ENCODE measurements at regions not wholly inside any gene's neighbourhood (a gene's known extent, or its start where the extent isn't known, plus 50 kb on each side); places are given as distances from the start of the nearest gene placed in this dataset.

- Histone ChIP-seq H3K27ac (no peak overlapping the region), H3K4me1 (peaks cover 1% of the 10 kb centered on the region), H3K36me3 (no peaks in the 10 kb centered on the region), H3K9me3 (no peaks in the 10 kb centered on the region), H3K27me3 (no peaks in the 10 kb centered on the region), H3K4me3 (no peak overlapping the region)
- no peak for TF ChIP-seq POLR2A (IDR thresholded peaks at IDR 0.05)
- no peak for DNase-seq (ENCODE audit: extremely low spot score in 2 of 2)
- intact Hi-C loops (cut with DNase I): no loop called here
Observed at GRCh38 chr2:12549641-12550040, 167.1 kb upstream of the TRIB2 start.

DNA sequence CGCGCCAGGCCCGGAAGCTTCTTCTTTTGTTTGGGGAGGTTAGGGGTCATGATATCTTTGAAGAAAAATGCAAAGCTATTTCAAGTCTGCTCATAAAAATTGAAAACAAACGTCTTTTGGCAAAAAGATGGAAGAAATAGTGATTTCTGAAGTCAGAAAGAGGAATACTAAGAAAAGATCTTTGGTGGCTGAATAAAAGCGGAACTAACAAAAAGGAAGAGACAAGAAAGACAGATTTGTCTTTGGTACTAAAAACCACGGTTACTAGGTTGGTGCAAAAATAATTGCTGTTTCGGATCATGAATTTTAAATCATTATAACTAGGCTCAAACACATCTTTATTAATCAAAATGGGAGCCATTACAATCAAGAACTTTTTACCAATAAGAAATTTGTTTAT, 164.6 kb upstream of the TRIB2 start:
- DNase-seq (ENCODE audit: extremely low spot score in 2 of 2): no peak
- Histone ChIP-seq H3K36me3 (no peaks in the 10 kb centered on the region), H3K4me3 (no peak overlapping the region), H3K4me1 (peaks cover 20% of the 10 kb centered on the region), H3K27me3 (no peaks in the 10 kb centered on the region), H3K27ac (no peak overlapping the region), H3K9me3 (no peaks in the 10 kb centered on the region)
- TF ChIP-seq, protein P1, sequence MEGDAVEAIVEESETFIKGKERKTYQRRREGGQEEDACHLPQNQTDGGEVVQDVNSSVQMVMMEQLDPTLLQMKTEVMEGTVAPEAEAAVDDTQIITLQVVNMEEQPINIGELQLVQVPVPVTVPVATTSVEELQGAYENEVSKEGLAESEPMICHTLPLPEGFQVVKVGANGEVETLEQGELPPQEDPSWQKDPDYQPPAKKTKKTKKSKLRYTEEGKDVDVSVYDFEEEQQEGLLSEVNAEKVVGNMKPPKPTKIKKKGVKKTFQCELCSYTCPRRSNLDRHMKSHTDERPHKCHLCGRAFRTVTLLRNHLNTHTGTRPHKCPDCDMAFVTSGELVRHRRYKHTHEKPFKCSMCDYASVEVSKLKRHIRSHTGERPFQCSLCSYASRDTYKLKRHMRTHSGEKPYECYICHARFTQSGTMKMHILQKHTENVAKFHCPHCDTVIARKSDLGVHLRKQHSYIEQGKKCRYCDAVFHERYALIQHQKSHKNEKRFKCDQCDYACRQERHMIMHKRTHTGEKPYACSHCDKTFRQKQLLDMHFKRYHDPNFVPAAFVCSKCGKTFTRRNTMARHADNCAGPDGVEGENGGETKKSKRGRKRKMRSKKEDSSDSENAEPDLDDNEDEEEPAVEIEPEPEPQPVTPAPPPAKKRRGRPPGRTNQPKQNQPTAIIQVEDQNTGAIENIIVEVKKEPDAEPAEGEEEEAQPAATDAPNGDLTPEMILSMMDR (IDR thresholded peaks at IDR 0.05): no peak
- TF ChIP-seq POLR2A (IDR thresholded peaks at IDR 0.05) (no peak), POLR2AphosphoS5 (IDR thresholded peaks at IDR 0.05; ENCODE audit: insufficient read depth in 1 of 2, low read depth in 1 of 2) (no peak)
- intact Hi-C loops (cut with DNase I): no loop called here

DNA sequence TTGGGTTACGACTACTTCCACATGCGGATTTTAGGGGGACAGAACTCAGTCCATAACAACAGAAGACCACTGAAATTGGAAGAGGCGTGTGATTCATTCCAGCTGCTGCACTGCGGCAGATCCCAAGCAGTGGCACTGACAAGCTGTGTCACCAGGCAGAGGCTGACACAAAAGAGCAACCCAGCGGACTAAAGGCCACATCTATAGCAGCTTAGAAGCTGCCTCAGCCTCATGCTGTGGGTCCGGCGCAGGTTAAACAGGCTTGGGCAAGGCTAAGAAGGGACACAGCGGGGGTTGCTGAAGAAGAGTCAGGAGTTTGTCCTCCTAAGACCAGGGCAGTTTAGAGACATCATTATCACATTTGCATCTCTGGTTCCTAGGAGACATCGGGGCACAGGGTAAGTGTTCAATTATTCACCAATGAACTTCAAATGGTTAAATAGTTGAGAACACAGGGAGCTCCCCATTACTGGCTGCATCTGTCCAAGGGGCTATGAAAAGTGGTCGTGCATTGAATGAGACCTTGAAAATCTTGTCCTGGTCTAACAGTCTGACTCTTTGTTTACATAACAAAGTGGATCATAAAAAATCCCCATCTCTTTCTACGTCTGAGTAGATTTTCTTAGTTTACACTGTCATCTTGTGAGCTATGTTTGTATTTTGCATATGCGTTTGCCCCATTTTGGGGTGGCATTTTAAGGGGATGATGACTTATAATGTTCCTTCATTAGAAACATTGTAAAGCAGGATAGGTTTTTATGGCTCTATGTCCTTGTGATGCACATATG, 162.3 kb upstream of the TRIB2 start:
- intact Hi-C loops (cut with DNase I): no loop called here
- Histone ChIP-seq H3K27ac (peak overlapping the region; percentile 15), H3K36me3 (no peaks in the 10 kb centered on the region), H3K4me1 (peaks cover 20% of the 10 kb centered on the region), H3K9me3 (no peaks in the 10 kb centered on the region), H3K4me3 (no peak overlapping the region), H3K27me3 (no peaks in the 10 kb centered on the region)
- DNase-seq (ENCODE audit: extremely low spot score in 2 of 2): no peak
- TF ChIP-seq POLR2A (IDR thresholded peaks at IDR 0.05) (no peak), POLR2AphosphoS5 (IDR thresholded peaks at IDR 0.05; ENCODE audit: insufficient read depth in 1 of 2, low read depth in 1 of 2) (no peak)
- TF ChIP-seq, protein P1 (IDR thresholded peaks at IDR 0.05): no peak

- H3K9me3 ChIP-seq: no peaks in the 10 kb centered on the region
- H3K4me3 ChIP-seq: no peak overlapping the region
- DNase-seq (ENCODE audit: extremely low spot score in 2 of 2): no peak
- TF ChIP-seq POLR2AphosphoS5 (IDR thresholded peaks at IDR 0.05; ENCODE audit: insufficient read depth in 1 of 2, low read depth in 1 of 2) (no peak), POLR2A (IDR thresholded peaks at IDR 0.05) (no peak)
- TF ChIP-seq, protein P1 (IDR thresholded peaks at IDR 0.05): no peak
- H3K36me3 ChIP-seq: no peaks in the 10 kb centered on the region
- no peaks in the 10 kb centered on the region for H3K27me3 ChIP-seq
- intact Hi-C loops (cut with DNase I): no loop called here
- peak overlapping the region; percentile 15 for H3K27ac ChIP-seq
- peaks cover 20% of the 10 kb centered on the region for H3K4me1 ChIP-seq
Observed at GRCh38 chr2:12555012-12555645, 161.6 kb upstream of the TRIB2 start.

GRCh38 chr2:12556762-12557161, 160.0 kb upstream of the TRIB2 start:
- no peak overlapping the region for H3K4me3 ChIP-seq
- intact Hi-C loops (cut with DNase I): no loop called here
- H3K27me3 ChIP-seq: no peaks in the 10 kb centered on the region
- no peak for TF ChIP-seq POLR2A (IDR thresholded peaks at IDR 0.05)
- no peak overlapping the region for H3K27ac ChIP-seq
- H3K9me3 ChIP-seq: no peaks in the 10 kb centered on the region
- DNase-seq (ENCODE audit: extremely low spot score in 2 of 2): no peak
- peaks cover 20% of the 10 kb centered on the region for H3K4me1 ChIP-seq
- no peaks in the 10 kb centered on the region for H3K36me3 ChIP-seq

GRCh38 chr2:12557688-12558087, 159.0 kb upstream of the TRIB2 start:
- Histone ChIP-seq H3K4me1 (peaks cover 20% of the 10 kb centered on the region), H3K9me3 (no peaks in the 10 kb centered on the region), H3K36me3 (no peaks in the 10 kb centered on the region), H3K27me3 (no peaks in the 10 kb centered on the region), H3K4me3 (no peak overlapping the region), H3K27ac (no peak overlapping the region)
- DNase-seq (ENCODE audit: extremely low spot score in 2 of 2): no peak
- intact Hi-C loops (cut with DNase I): no loop called here
- TF ChIP-seq POLR2A (IDR thresholded peaks at IDR 0.05) (no peak), POLR2AphosphoS5 (IDR thresholded peaks at IDR 0.05; ENCODE audit: insufficient read depth in 1 of 2, low read depth in 1 of 2) (no peak)
- TF ChIP-seq, protein P1 (IDR thresholded peaks at IDR 0.05): no peak
